HEK293T (cell line): ENCODE measurements at regions not wholly inside any gene's neighbourhood (a gene's known extent, or its start where the extent isn't known, plus 50 kb on each side); places are given as distances from the start of the nearest gene placed in this dataset.

Experiments used
- CTCF ChIA-PET: fragments of 350-600 bp; formaldehyde crosslinking; extraction: SDS; loops from one replicate; lab custom pipeline; 2021; ENCODE audit warnings: antibody characterized with exemption, inconsistent platforms; lab: Yijun Ruan, JAX
- POLR2A ChIA-PET: fragments of 350-600 bp; formaldehyde crosslinking; extraction: SDS; loops from one replicate; lab custom pipeline; 2020; ENCODE audit warnings: antibody characterized with exemption, inconsistent platforms; lab: Yijun Ruan, JAX
- DNase-seq: peaks from one replicate; pipeline ENCODE4 v3.0.0; 2012; ENCODE audit warnings: mixed read lengths; ENCODE audit errors: extremely low spot score
- ARNT ChIP-seq: fragments of 450-650 bp; IDR thresholded peaks from 2 replicates; pipeline ENCODE4 v1.6.1; 2017; ENCODE audit warnings: mild to moderate bottlenecking
- BHLHE40 ChIP-seq: fragments of 450-650 bp; IDR thresholded peaks from 2 replicates; pipeline ENCODE4 v1.6.1; 2016; ENCODE audit warnings: mild to moderate bottlenecking, moderate library complexity, borderline replicate concordance
- CTBP1 ChIP-seq: fragments of 450-650 bp; IDR thresholded peaks from 2 replicates; pipeline ENCODE4 v1.6.1; 2016; ENCODE audit warnings: borderline replicate concordance
- ELF4 ChIP-seq: fragments of 450-650 bp; IDR thresholded peaks from 2 replicates; pipeline ENCODE4 v1.6.1; 2017; ENCODE audit warnings: antibody characterized with exemption
- FOXA1 ChIP-seq: fragments of 450-650 bp; IDR thresholded peaks from 2 replicates; pipeline ENCODE4 v1.6.1; 2016; ENCODE audit warnings: mild to moderate bottlenecking
- FOXK2 ChIP-seq: fragments of 450-650 bp; IDR thresholded peaks from 2 replicates; pipeline ENCODE4 v1.6.1; 2016; ENCODE audit warnings: mild to moderate bottlenecking
- FOXM1 ChIP-seq: fragments of 450-650 bp; IDR thresholded peaks from 2 replicates; pipeline ENCODE4 v1.6.1; 2017; ENCODE audit warnings: mild to moderate bottlenecking, borderline replicate concordance
- HDGF ChIP-seq: fragments of 450-650 bp; IDR thresholded peaks from 2 replicates; pipeline ENCODE4 v1.6.1; 2017; ENCODE audit warnings: antibody characterized with exemption, borderline replicate concordance
- L3MBTL2 ChIP-seq: fragments of 450-650 bp; conservative IDR thresholded peaks from 2 replicates; pipeline ENCODE4 v1.6.1; 2016; ENCODE audit warnings: mild to moderate bottlenecking
- LEF1 ChIP-seq: fragments of 450-650 bp; IDR thresholded peaks from 2 replicates; pipeline ENCODE4 v1.6.1; 2017; ENCODE audit warnings: mild to moderate bottlenecking, borderline replicate concordance
- NFRKB ChIP-seq: fragments of 450-650 bp; IDR thresholded peaks from 2 replicates; pipeline ENCODE4 v1.6.1; 2016; ENCODE audit warnings: mild to moderate bottlenecking, moderate library complexity
- SP1 ChIP-seq: fragments of 450-650 bp; IDR thresholded peaks from 2 replicates; pipeline ENCODE4 v1.6.1; 2017
- SUZ12 ChIP-seq: fragments of 450-650 bp; IDR thresholded peaks from 2 replicates; pipeline ENCODE4 v1.6.1; 2016; ENCODE audit warnings: mild to moderate bottlenecking
- TARDBP ChIP-seq: fragments of 450-650 bp; IDR thresholded peaks from 2 replicates; pipeline ENCODE4 v1.6.1; 2016
- ZNF384 ChIP-seq: fragments of 450-650 bp; IDR thresholded peaks from 2 replicates; pipeline ENCODE4 v1.6.1; 2016
- TF ChIP-seq, protein P1 (sequence below): fragments of 450-650 bp; IDR thresholded peaks from 2 replicates; pipeline ENCODE4 v1.6.1; 2016

DNA sequence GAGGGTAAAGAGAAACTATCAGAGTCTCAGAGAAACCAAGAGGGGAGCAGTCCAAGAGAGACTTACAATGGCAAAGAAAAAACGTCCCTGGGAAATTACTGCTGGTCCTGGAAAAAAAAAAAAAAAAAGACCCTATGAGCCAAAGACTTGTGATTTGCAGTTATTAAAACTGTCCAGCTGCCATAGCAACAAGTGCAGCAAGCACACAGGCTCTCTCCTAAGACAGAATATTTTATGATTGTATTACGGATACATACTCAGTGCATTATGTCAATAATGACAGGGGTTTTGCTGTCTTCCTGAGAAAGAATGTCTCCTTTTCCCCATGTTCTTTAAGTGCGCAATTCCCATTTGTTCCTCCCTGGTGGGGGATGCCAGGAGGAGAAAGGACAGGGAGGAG is 178.5 kb downstream of the GPAM start:
- POLR2A ChIA-PET, result no interaction called here
- TF ChIP-seq CTBP1, result no peak
- no peak for TF ChIP-seq FOXM1
- TF ChIP-seq ELF4, result no peak
- TF ChIP-seq SP1, result no peak
- TF ChIP-seq ARNT, result no peak
- no peak for TF ChIP-seq NFRKB
- TF ChIP-seq L3MBTL2, result no peak
- no peak for TF ChIP-seq SUZ12
- TF ChIP-seq BHLHE40, result no peak
- TF ChIP-seq FOXK2, result no peak
- TF ChIP-seq LEF1, result no peak
- TF ChIP-seq TARDBP, result no peak
- TF ChIP-seq ZNF384, result no peak
- no peak for TF ChIP-seq HDGF
- TF ChIP-seq, protein P1, sequence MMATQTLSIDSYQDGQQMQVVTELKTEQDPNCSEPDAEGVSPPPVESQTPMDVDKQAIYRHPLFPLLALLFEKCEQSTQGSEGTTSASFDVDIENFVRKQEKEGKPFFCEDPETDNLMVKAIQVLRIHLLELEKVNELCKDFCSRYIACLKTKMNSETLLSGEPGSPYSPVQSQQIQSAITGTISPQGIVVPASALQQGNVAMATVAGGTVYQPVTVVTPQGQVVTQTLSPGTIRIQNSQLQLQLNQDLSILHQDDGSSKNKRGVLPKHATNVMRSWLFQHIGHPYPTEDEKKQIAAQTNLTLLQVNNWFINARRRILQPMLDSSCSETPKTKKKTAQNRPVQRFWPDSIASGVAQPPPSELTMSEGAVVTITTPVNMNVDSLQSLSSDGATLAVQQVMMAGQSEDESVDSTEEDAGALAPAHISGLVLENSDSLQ, result no peak
- no peak for DNase-seq
- CTCF ChIA-PET, result no interaction called here

DNA sequence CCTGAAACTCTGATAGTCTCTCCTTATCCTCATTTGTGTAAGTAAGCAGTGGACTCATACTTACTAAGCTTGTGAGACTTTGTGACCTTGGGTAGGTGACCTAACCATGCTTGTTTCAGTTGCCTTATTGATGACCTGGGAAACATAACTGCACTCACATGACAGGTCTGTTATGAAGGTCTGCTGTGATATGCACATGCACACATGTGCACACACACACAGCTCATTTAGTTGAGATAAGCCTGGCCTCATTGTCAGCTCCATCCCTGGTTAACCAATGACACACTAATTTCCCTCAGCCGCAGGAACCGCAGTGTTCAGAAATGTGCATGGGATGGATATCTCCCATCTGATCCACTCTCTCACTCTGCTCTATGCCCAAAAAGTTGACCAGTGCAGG is 177.2 kb downstream of the GPAM start:
- POLR2A ChIA-PET, result no interaction called here
- CTCF ChIA-PET, result no interaction called here
- TF ChIP-seq LEF1 (no peak), FOXK2 (no peak), TARDBP (no peak), CTBP1 (no peak), ELF4 (no peak), SP1 (no peak), BHLHE40 (no peak), NFRKB (no peak), HDGF (no peak), ZNF384 (no peak), SUZ12 (no peak), L3MBTL2 (no peak), FOXM1 (no peak), ARNT (no peak), FOXA1 (no peak)
- TF ChIP-seq, protein P1, result no peak
- no peak for DNase-seq

DNA sequence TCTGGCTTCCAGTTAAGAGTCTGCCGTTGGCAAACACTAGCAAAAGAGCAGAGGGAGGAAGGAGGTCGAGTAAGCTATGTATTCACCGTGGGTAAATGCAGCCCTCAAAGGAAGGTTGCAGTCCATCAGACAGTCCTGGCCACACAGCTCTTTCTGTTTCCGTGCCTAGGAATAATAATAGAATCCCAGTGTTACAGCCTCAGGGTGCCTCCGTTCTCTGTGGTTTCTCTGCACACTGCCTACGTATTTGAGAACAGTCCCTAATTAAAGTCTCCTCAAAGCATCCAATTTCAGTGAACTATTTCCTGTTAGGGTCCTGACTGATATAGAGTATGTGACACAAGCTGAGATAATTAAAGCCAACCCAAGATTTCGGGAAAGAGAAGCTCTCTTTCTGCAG is 176.7 kb downstream of the GPAM start:
- TF ChIP-seq FOXM1 (no peak), NFRKB (no peak), FOXK2 (no peak), FOXA1 (no peak), BHLHE40 (no peak)
- POLR2A ChIA-PET, result no interaction called here
- CTCF ChIA-PET, result no interaction called here
- no peak for DNase-seq

DNA sequence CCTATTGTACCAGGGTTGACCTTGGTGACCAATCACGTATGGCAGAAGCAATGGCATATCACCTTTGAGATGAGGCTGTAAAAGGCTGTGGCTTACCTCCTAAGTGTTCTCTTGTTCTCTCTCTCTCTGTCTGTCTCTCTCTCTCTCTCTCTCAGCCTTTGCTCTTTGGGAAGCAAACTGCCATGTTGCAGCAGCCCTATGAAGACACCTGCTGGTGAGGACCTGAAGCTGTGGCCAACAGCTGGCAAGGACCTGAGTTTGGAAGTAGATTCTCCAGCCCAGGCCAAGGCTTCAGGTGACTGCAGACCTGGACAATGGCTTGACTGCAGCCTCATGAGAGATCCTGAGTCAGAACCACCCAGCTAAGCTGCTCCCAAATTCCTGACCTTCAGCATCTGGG is 161.4 kb downstream of the GPAM start:
- CTCF ChIA-PET, result no interaction called here
- no peak for TF ChIP-seq FOXK2
- no peak for TF ChIP-seq NFRKB
- TF ChIP-seq LEF1, result no peak
- no peak for TF ChIP-seq ZNF384
- TF ChIP-seq BHLHE40, result no peak
- TF ChIP-seq CTBP1, result no peak
- TF ChIP-seq, protein P1, result no peak
- no peak for TF ChIP-seq FOXM1
- TF ChIP-seq ELF4, result no peak
- no peak for TF ChIP-seq L3MBTL2
- no peak for TF ChIP-seq FOXA1
- TF ChIP-seq HDGF, result no peak
- no peak for TF ChIP-seq SUZ12
- TF ChIP-seq SP1, result no peak
- no peak for DNase-seq
- POLR2A ChIA-PET, result no interaction called here

DNA sequence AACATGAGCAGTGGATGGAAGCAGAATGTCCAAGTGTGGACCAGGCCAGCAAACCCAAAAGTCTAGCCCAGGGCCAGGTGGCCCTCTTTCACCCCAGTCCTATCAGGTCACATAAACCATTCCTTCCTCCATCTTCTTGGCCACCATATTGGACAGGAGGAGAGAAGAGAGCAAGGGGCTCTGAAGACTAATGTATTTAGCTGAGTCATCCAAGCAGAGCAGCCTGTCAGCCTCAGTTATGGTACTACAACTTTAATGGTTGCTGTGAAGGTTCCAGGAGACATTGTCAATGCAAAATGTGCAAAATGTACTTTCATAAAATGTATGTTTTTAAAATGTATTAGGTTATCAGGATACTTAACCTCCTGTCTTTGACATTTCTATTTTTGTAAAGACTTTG is 159.5 kb downstream of the GPAM start:
- CTCF ChIA-PET, result no interaction called here
- no peak for DNase-seq
- no peak for TF ChIP-seq BHLHE40
- no peak for TF ChIP-seq HDGF
- TF ChIP-seq L3MBTL2, result no peak
- no peak for TF ChIP-seq ELF4
- TF ChIP-seq FOXK2, result no peak
- TF ChIP-seq, protein P1, result no peak
- no peak for TF ChIP-seq FOXA1
- TF ChIP-seq FOXM1, result no peak
- TF ChIP-seq SUZ12, result no peak
- TF ChIP-seq TARDBP, result no peak
- POLR2A ChIA-PET, result no interaction called here

DNA sequence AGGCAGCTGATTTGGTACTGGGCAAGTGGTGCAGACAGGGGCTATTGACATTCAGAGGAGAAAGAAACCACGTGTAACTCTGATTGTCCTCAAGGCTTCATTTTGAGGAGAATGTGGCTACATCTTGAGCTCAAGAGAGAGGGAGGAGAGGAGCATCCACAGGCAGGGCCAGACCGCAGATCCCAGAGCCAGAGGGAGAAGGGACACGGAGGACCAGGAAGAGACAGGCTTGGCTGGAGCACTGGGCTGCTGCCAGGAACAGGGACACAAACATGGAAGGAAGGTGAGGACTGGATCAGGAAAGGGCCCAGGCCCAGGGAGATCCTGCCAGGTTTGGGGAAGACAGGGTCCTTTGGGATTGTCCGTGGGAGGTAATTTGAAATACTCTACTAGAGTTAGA is 158.3 kb downstream of the GPAM start:
- CTCF ChIA-PET, result no interaction called here
- DNase-seq, result no peak
- POLR2A ChIA-PET, result no interaction called here
- no peak for TF ChIP-seq SP1
